ENCODE measurements at regions not wholly inside any gene's neighbourhood (a gene's known extent, or its start where the extent isn't known, plus 50 kb on each side); places are given as distances from the start of the nearest gene placed in this dataset.
"Not testable (repeated sequence)": the region's sequence is repeated elsewhere in the genome, so short reads cannot be mapped to it uniquely, and the experiment has no call there.

DNA sequence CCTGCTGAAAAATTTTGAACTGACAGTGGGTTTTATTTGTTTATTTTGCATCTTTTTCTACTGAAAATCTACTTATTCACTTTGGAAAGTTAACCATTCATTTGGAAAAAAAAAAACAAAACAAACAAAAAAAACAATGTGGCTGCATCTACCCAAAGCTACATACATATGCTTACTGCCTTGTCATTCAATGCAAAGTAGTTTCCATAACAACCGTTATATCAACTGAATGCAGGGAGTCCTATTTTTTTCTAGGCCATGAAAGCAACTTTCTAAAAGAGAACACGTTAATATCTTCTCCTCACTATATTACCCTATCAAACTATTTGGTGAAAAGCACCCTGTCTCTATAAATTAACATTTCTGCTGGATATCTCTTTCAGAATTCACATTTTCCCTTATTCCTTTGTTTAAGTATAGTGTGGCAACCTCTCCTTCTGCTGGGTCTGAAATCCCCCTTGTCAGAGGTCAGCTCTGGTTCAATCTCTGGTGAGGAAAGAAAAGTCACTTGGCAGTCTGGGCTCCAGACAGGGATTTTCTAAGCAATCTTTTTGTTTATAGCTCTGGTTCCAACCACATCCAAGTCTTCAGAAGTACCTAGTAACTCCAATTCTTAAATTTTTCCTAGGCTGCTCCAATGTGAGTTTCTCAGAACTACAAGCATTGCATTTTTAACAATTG, 528.4 kb upstream of the TOM1L1 start:
- TF ChIP-seq, protein P1, sequence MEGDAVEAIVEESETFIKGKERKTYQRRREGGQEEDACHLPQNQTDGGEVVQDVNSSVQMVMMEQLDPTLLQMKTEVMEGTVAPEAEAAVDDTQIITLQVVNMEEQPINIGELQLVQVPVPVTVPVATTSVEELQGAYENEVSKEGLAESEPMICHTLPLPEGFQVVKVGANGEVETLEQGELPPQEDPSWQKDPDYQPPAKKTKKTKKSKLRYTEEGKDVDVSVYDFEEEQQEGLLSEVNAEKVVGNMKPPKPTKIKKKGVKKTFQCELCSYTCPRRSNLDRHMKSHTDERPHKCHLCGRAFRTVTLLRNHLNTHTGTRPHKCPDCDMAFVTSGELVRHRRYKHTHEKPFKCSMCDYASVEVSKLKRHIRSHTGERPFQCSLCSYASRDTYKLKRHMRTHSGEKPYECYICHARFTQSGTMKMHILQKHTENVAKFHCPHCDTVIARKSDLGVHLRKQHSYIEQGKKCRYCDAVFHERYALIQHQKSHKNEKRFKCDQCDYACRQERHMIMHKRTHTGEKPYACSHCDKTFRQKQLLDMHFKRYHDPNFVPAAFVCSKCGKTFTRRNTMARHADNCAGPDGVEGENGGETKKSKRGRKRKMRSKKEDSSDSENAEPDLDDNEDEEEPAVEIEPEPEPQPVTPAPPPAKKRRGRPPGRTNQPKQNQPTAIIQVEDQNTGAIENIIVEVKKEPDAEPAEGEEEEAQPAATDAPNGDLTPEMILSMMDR (conservative IDR thresholded peaks at IDR 0.05; ENCODE audit: low read depth, low read length): no peak
- no peak overlapping the region for H3K4me3 ChIP-seq (IDR thresholded peaks at IDR 0.05; ENCODE audit: insufficient read depth, low read depth, low read length)
- H3K27ac ChIP-seq: no peak overlapping the region
- no peaks in the 10 kb centered on the region for H4K20me1 ChIP-seq (ENCODE audit: insufficient read depth)
- no peak overlapping the region for H3K4me2 ChIP-seq
- H2AFZ ChIP-seq (ENCODE audit: low read depth): no peak overlapping the region
- no peaks in the 10 kb centered on the region for H3K36me3 ChIP-seq (ENCODE audit: insufficient read depth)
- no peaks in the 10 kb centered on the region for H3K79me2 ChIP-seq (ENCODE audit: insufficient read depth, low read depth)
- peaks cover 10% of the 10 kb centered on the region for H3K4me1 ChIP-seq (ENCODE audit: low read depth, poor library complexity, severe bottlenecking)
- H3K27me3 ChIP-seq (ENCODE audit: insufficient read depth, low read depth): no peaks in the 10 kb centered on the region
- H3K9ac ChIP-seq: no peak overlapping the region

DNA sequence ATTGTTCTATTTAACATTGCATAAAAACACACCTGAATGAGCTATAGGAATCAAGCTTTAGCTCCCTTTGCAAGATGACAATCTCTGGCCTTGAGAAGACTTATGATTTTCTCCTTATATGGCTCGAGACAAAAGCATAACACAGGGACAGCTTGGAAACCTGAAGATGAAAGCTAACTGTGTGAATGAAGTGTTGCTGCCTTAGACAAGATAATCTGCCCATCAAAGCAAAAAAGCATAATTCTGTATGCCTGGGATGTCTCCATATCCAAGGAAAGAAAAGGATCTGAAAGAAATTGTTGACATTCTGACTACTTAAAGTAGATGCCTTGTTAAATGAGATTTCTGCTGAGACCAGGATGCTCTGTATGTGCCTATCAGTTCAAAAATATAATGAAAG, 526.7 kb upstream of the TOM1L1 start:
- no peaks in the 10 kb centered on the region for H3K27me3 ChIP-seq (ENCODE audit: insufficient read depth, low read depth)
- H3K4me3 ChIP-seq (IDR thresholded peaks at IDR 0.05; ENCODE audit: insufficient read depth, low read depth, low read length): no peak overlapping the region
- no peaks in the 10 kb centered on the region for H3K36me3 ChIP-seq (ENCODE audit: insufficient read depth)
- TF ChIP-seq, protein P1 (conservative IDR thresholded peaks at IDR 0.05; ENCODE audit: low read depth, low read length): no peak
- H2AFZ ChIP-seq (ENCODE audit: low read depth): no peak overlapping the region
- H3K9ac ChIP-seq: no peak overlapping the region
- H3K4me2 ChIP-seq: no peak overlapping the region
- peaks cover 3% of the 10 kb centered on the region for H3K4me1 ChIP-seq (ENCODE audit: low read depth, poor library complexity, severe bottlenecking)
- H3K27ac ChIP-seq: no peak overlapping the region
- no peaks in the 10 kb centered on the region for H4K20me1 ChIP-seq (ENCODE audit: insufficient read depth)
- H3K79me2 ChIP-seq (ENCODE audit: insufficient read depth, low read depth): no peaks in the 10 kb centered on the region

DNA sequence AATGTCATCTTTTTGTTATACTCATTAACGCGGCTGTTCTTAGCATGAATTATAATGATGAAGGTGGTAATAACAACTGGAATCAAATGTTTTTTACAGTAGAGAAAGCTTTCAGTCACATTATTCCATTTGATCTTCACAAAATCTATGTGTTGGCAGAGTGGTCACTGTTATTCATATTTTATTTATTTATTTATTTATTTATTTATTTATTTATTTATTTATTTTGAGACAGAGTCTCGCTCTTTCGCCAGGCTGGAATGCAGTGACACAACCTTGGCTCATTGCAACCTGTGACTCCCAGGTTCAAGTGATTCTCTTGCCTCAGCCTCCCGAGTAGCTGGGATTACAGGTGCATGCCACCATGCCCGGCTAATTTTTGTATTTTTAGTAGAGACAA, 524.2 kb upstream of the TOM1L1 start:
- not testable (repeated sequence) for H4K20me1 ChIP-seq (ENCODE audit: insufficient read depth); H3K36me3 ChIP-seq (ENCODE audit: insufficient read depth); H3K27me3 ChIP-seq (ENCODE audit: insufficient read depth, low read depth); H3K4me1 ChIP-seq (ENCODE audit: low read depth, poor library complexity, severe bottlenecking); H3K4me2 ChIP-seq; H3K27ac ChIP-seq; H3K9ac ChIP-seq; H3K79me2 ChIP-seq (ENCODE audit: insufficient read depth, low read depth); H3K4me3 ChIP-seq (IDR thresholded peaks at IDR 0.05; ENCODE audit: insufficient read depth, low read depth, low read length); H2AFZ ChIP-seq (ENCODE audit: low read depth)

DNA sequence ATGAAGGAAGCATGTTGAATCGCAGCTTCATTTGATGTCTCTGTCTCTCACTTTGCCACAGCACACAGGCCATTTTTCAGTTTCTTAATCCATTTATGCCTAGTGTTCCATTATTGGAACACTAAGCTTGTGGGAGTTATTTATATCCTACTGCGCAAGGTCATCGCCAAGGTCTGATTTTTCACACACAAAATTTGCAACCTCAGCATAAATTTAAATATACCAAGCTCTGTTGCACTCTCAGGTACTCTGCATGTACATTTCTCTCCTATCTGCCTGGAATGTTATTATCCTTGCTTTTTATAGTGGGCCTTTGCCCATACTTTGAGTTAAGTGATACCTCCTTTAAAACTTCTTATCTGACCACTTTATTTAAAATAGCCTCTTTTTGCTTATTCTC, 519.2 kb upstream of the TOM1L1 start:
- no peaks in the 10 kb centered on the region for H3K79me2 ChIP-seq (ENCODE audit: insufficient read depth, low read depth)
- TF ChIP-seq, protein P1 (conservative IDR thresholded peaks at IDR 0.05; ENCODE audit: low read depth, low read length): no peak

DNA sequence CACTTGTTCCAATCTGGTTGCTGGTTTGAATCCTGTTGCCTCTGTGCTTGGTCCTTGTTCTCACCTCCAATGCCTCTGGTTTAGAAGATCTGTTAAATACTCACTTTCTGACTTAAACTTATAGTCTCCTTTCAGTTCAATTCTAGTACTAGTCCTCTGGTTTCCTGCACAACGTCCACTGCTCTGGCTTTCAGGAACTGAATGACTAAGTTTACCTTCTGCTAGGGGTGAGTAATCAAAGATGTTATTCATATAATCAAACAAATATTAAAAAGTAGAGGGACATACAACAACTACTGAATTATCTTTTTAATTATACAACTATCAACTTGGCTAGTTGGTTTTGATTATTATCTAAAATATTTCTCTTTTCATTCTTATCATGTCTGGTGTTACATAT, 496.4 kb upstream of the TOM1L1 start:
- H3K4me1 ChIP-seq (ENCODE audit: low read depth, poor library complexity, severe bottlenecking): no peaks in the 10 kb centered on the region
- TF ChIP-seq, protein P1 (conservative IDR thresholded peaks at IDR 0.05; ENCODE audit: low read depth, low read length): no peak
- no peak overlapping the region for H2AFZ ChIP-seq (ENCODE audit: low read depth)
- H3K4me3 ChIP-seq (IDR thresholded peaks at IDR 0.05; ENCODE audit: insufficient read depth, low read depth, low read length): no peak overlapping the region
- no peaks in the 10 kb centered on the region for H3K79me2 ChIP-seq (ENCODE audit: insufficient read depth, low read depth)
- no peaks in the 10 kb centered on the region for H3K27me3 ChIP-seq (ENCODE audit: insufficient read depth, low read depth)
- no peak overlapping the region for H3K27ac ChIP-seq
- H3K4me2 ChIP-seq: no peak overlapping the region
- no peaks in the 10 kb centered on the region for H4K20me1 ChIP-seq (ENCODE audit: insufficient read depth)
- H3K9ac ChIP-seq: no peak overlapping the region
- no peaks in the 10 kb centered on the region for H3K36me3 ChIP-seq (ENCODE audit: insufficient read depth)

More for the DNA sequence above, 519.2 kb upstream of the TOM1L1 start:
- Histone ChIP-seq H3K4me3 (IDR thresholded peaks at IDR 0.05; ENCODE audit: insufficient read depth, low read depth, low read length) (no peak overlapping the region), H3K4me1 (ENCODE audit: low read depth, poor library complexity, severe bottlenecking) (no peaks in the 10 kb centered on the region), H2AFZ (ENCODE audit: low read depth) (no peak overlapping the region), H3K9ac (no peak overlapping the region), H3K27me3 (ENCODE audit: insufficient read depth, low read depth) (no peaks in the 10 kb centered on the region), H4K20me1 (ENCODE audit: insufficient read depth) (no peaks in the 10 kb centered on the region), H3K27ac (no peak overlapping the region), H3K4me2 (no peak overlapping the region), H3K36me3 (ENCODE audit: insufficient read depth) (no peaks in the 10 kb centered on the region)

Data from KMS-11 (cell line).